DOHH2 (cell line): ENCODE measurements at regions not wholly inside any gene's neighbourhood (a gene's known extent, or its start where the extent isn't known, plus 50 kb on each side); places are given as distances from the start of the nearest gene placed in this dataset.

Experiments used
- H3F3A ChIP-seq: fragments of 200-600 bp; sonication (generic), shearing (Covaris generic); 2 replicates; pipeline ENCODE4 v1.6.0; 2016; ENCODE audit warnings: antibody characterized with exemption, mild to moderate bottlenecking; ENCODE audit not compliant: control insufficient read depth, insufficient read depth
- H3K27ac ChIP-seq: fragments of 200-600 bp; sonication (generic); 2 replicates; pipeline ENCODE4 v1.5.1; 2014; ENCODE audit warnings: low read depth, mild to moderate bottlenecking, low read length, moderate library complexity
- H3K27me3 ChIP-seq: fragments of 200-600 bp; sonication (generic); 2 replicates; pipeline ENCODE4 v1.6.1; 2014; ENCODE audit warnings: mild to moderate bottlenecking, low read length, mixed read lengths; ENCODE audit not compliant: control insufficient read depth
- H3K36me3 ChIP-seq: fragments of 200-600 bp; sonication (generic); 2 replicates; pipeline ENCODE4 v1.6.1; 2014; ENCODE audit warnings: mild to moderate bottlenecking, low read length, moderate library complexity, mixed read lengths; ENCODE audit not compliant: control insufficient read depth
- H3K4me1 ChIP-seq: fragments of 200-600 bp; sonication (generic); 2 replicates; pipeline ENCODE4 v1.6.1; 2014; ENCODE audit warnings: mild to moderate bottlenecking, low read length, mixed read lengths; ENCODE audit not compliant: control insufficient read depth
- H3K4me2 ChIP-seq: fragments of 200-600 bp; sonication (generic); 2 replicates; pipeline ENCODE4 v1.6.0; 2014; ENCODE audit warnings: mild to moderate bottlenecking, low read length, moderate library complexity
- H3K4me3 ChIP-seq: fragments of 200-600 bp; sonication (generic); 2 replicates; pipeline ENCODE4 v1.5.1; 2014; ENCODE audit warnings: mild to moderate bottlenecking, low read length, mixed read lengths
- H3K79me2 ChIP-seq: fragments of 200-600 bp; sonication (generic); 2 replicates; pipeline ENCODE4 v1.6.1; 2014; ENCODE audit warnings: mild to moderate bottlenecking, low read length, mixed read lengths; ENCODE audit not compliant: control insufficient read depth
- H3K9me2 ChIP-seq: fragments of 200-600 bp; sonication (generic); replicated peaks from 2 replicates; pipeline ENCODE4 v1.6.1; 2014; ENCODE audit warnings: mild to moderate bottlenecking, low read length, mixed read lengths; ENCODE audit not compliant: control insufficient read depth
- H3K9me3 ChIP-seq: fragments of 200-600 bp; sonication (generic); 2 replicates; pipeline ENCODE4 v1.6.1; 2014; ENCODE audit warnings: antibody characterized with exemption, low read length, mixed read lengths; ENCODE audit not compliant: control insufficient read depth, insufficient read depth
- H4K20me1 ChIP-seq: fragments of 200-600 bp; sonication (generic); 2 replicates; pipeline ENCODE4 v1.6.0; 2014; ENCODE audit warnings: low read depth, mild to moderate bottlenecking, antibody characterized with exemption, low read length, moderate library complexity; ENCODE audit not compliant: control insufficient read depth, insufficient read depth
- EZH2phosphoT487 ChIP-seq: fragments of 200-600 bp; sonication (generic); IDR thresholded peaks from 2 replicates; pipeline ENCODE4 v1.6.1; 2017; ENCODE audit warnings: borderline replicate concordance, mild to moderate bottlenecking, antibody characterized with exemption, low read length, moderate library complexity, mixed read lengths
- TF ChIP-seq, protein P1 (sequence below): fragments of 200-600 bp; sonication (generic); IDR thresholded peaks from one replicate; pipeline ENCODE4 v1.5.1; 2014; ENCODE audit warnings: antibody characterized with exemption, mild to moderate bottlenecking, low read depth, low read length; ENCODE audit not compliant: poor library complexity, severe bottlenecking

DNA sequence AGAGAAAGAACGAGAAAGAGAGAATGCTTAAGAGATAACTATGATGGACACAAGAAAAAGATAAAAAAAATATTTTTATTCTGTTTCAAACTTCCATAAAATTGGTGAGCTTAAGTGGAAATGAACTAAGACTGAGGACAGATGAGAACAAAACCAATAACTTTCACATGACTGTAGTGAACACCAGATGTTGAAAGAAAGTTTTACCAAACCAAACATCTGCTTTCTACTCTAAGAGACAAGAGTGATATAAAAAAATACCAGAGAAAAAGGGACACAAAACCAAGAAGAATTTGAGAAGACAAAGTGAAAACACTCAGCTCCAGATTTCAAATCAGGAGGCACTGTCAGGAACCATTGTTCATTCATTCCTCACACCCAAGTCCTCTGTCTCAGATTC, 147.9 kb downstream of the IMPG2 start:
- no peaks in the 10 kb centered on the region for H3K9me2 ChIP-seq
- no peaks in the 10 kb centered on the region for H3K79me2 ChIP-seq
- H3K9me3 ChIP-seq = no peaks in the 10 kb centered on the region
- H3K36me3 ChIP-seq = no peaks in the 10 kb centered on the region
- H3K4me1 ChIP-seq = no peaks in the 10 kb centered on the region
- H3F3A ChIP-seq = no peaks in the 10 kb centered on the region
- TF ChIP-seq, protein P1, sequence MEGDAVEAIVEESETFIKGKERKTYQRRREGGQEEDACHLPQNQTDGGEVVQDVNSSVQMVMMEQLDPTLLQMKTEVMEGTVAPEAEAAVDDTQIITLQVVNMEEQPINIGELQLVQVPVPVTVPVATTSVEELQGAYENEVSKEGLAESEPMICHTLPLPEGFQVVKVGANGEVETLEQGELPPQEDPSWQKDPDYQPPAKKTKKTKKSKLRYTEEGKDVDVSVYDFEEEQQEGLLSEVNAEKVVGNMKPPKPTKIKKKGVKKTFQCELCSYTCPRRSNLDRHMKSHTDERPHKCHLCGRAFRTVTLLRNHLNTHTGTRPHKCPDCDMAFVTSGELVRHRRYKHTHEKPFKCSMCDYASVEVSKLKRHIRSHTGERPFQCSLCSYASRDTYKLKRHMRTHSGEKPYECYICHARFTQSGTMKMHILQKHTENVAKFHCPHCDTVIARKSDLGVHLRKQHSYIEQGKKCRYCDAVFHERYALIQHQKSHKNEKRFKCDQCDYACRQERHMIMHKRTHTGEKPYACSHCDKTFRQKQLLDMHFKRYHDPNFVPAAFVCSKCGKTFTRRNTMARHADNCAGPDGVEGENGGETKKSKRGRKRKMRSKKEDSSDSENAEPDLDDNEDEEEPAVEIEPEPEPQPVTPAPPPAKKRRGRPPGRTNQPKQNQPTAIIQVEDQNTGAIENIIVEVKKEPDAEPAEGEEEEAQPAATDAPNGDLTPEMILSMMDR = no peak
- no peak for TF ChIP-seq EZH2phosphoT487
- H3K4me2 ChIP-seq = no peak overlapping the region
- H3K27me3 ChIP-seq = no peaks in the 10 kb centered on the region
- no peaks in the 10 kb centered on the region for H4K20me1 ChIP-seq
- H3K4me3 ChIP-seq = no peak overlapping the region
- no peak overlapping the region for H3K27ac ChIP-seq

- Histone ChIP-seq H3K4me2 (no peak overlapping the region), H3F3A (no peaks in the 10 kb centered on the region), H3K4me3 (no peak overlapping the region), H4K20me1 (no peaks in the 10 kb centered on the region), H3K4me1 (no peaks in the 10 kb centered on the region), H3K27me3 (no peaks in the 10 kb centered on the region), H3K9me3 (no peaks in the 10 kb centered on the region), H3K27ac (no peak overlapping the region), H3K79me2 (no peaks in the 10 kb centered on the region), H3K36me3 (no peaks in the 10 kb centered on the region), H3K9me2 (no peaks in the 10 kb centered on the region)
- TF ChIP-seq, protein P1 = no peak
- no peak for TF ChIP-seq EZH2phosphoT487
Observed at GRCh38 chr3:101171681-101172191, 148.6 kb downstream of the IMPG2 start.

- H3K4me2 ChIP-seq = no peak overlapping the region
- no peaks in the 10 kb centered on the region for H3K4me1 ChIP-seq
- TF ChIP-seq, protein P1 = no peak
- TF ChIP-seq EZH2phosphoT487 = no peak
- no peaks in the 10 kb centered on the region for H3K9me3 ChIP-seq
- H3K9me2 ChIP-seq = no peaks in the 10 kb centered on the region
- no peaks in the 10 kb centered on the region for H3K27me3 ChIP-seq
- no peak overlapping the region for H3K4me3 ChIP-seq
- H4K20me1 ChIP-seq = no peaks in the 10 kb centered on the region
- no peaks in the 10 kb centered on the region for H3F3A ChIP-seq
- no peak overlapping the region for H3K27ac ChIP-seq
- H3K36me3 ChIP-seq = no peaks in the 10 kb centered on the region
- H3K79me2 ChIP-seq = no peaks in the 10 kb centered on the region
Observed at GRCh38 chr3:101170806-101171558, 149.4 kb downstream of the IMPG2 start.
